SK-N-SH (cell line): ENCODE measurements at regions not wholly inside any gene's neighbourhood (a gene's known extent, or its start where the extent isn't known, plus 50 kb on each side); places are given as distances from the start of the nearest gene placed in this dataset.

Experiments used
- CTCF ChIA-PET: fragments of 300-600, 350-600 bp; formaldehyde crosslinking; extraction: SDS; loops from one replicate; lab custom pipeline; 2021; lab: Yijun Ruan, JAX
- POLR2A ChIA-PET: fragments of 350-600 bp; sonication (Branson Sonifier 250); formaldehyde crosslinking; extraction: SDS; loops from one replicate; lab custom pipeline; 2020; ENCODE audit warnings: antibody characterized with exemption, inconsistent platforms; lab: Yijun Ruan, JAX
- DNase-seq: peaks from one replicate; pipeline ENCODE4 v3.0.0; 2012
- H2AFZ ChIP-seq: fragments of 200-600 bp; sonication (generic); 2 replicates; pipeline ENCODE4 v1.8.1; 2016; ENCODE audit warnings: antibody characterized with exemption, mild to moderate bottlenecking, low read depth
- H3F3A ChIP-seq: fragments of 200-600 bp; sonication (generic); replicated peaks from 2 replicates; pipeline ENCODE3; 2016; ENCODE audit warnings: antibody characterized with exemption, mild to moderate bottlenecking; ENCODE audit not compliant: insufficient read depth
- H3K27ac ChIP-seq, 2 experiments: fragments of 200-500 bp in 1 of 2; fragments of 200-600 bp in 1 of 2; sonication (Bioruptor generic) in 1 of 2; sonication (generic), shearing (Covaris generic) in 1 of 2; 2 replicates each; pipeline versions ENCODE4 v1.5.1 to v1.6.1; 2014 to 2016; ENCODE audit warnings: low read depth in 2 of 2, inconsistent platforms in 1 of 2, low read length in 1 of 2, mild to moderate bottlenecking in 1 of 2, mixed read lengths in 1 of 2
- H3K27me3 ChIP-seq: fragments of 200-600 bp; sonication (generic), shearing (Covaris generic); 2 replicates; pipeline ENCODE4 v1.6.1; 2016; ENCODE audit warnings: mixed run types; ENCODE audit not compliant: insufficient read depth
- H3K36me3 ChIP-seq, 2 experiments: fragments of 200-500 bp in 1 of 2; fragments of 200-600 bp in 1 of 2; sonication (Bioruptor generic) in 1 of 2; sonication (generic) in 1 of 2; replicated peaks in 1 of 2; 2 replicates each; pipeline versions ENCODE3 to v1.5.1; 2014 to 2016; ENCODE audit warnings: low read length in 1 of 2, mild to moderate bottlenecking in 1 of 2; ENCODE audit not compliant: insufficient read depth in 2 of 2, control insufficient read depth in 1 of 2
- H3K4me1 ChIP-seq, 2 experiments: fragments of 200-500 bp in 1 of 2; fragments of 200-600 bp in 1 of 2; sonication (Bioruptor generic) in 1 of 2; sonication (generic), shearing (Covaris generic) in 1 of 2; 2 replicates each; pipeline versions ENCODE4 v1.5.1 to v1.6.1; 2014 to 2016; ENCODE audit warnings: low read depth in 1 of 2, low read length in 1 of 2, mixed run types in 1 of 2; ENCODE audit not compliant: insufficient read depth in 2 of 2, control insufficient read depth in 1 of 2
- H3K4me2 ChIP-seq: fragments of 200-600 bp; sonication (generic), shearing (Covaris generic); 2 replicates; pipeline ENCODE4 v1.6.1; 2017; ENCODE audit warnings: mixed run types
- H3K4me3 ChIP-seq, 2 experiments: fragments of 200-500 bp in 1 of 2; fragments of 200-600 bp in 1 of 2; sonication (Bioruptor generic) in 1 of 2; sonication (generic), shearing (Covaris generic) in 1 of 2; 2 replicates each; pipeline versions ENCODE4 v1.5.1 to v1.8.1; 2014 to 2016; ENCODE audit warnings: low read depth in 2 of 2, inconsistent platforms in 1 of 2, low read length in 1 of 2, mild to moderate bottlenecking in 1 of 2, mixed read lengths in 1 of 2, moderate library complexity in 1 of 2
- H3K79me2 ChIP-seq: fragments of 200-600 bp; sonication (generic); 2 replicates; pipeline ENCODE4 v1.8.1; 2017; ENCODE audit warnings: mild to moderate bottlenecking; ENCODE audit not compliant: insufficient read depth
- H3K9ac ChIP-seq: fragments of 200-600 bp; sonication (generic); 2 replicates; pipeline ENCODE4 v1.6.1; 2017; ENCODE audit warnings: mixed run types
- H3K9me2 ChIP-seq: fragments of 200-600 bp; sonication (generic); 2 replicates; pipeline ENCODE4 v1.6.1; 2017; ENCODE audit warnings: mixed run types
- H3K9me3 ChIP-seq: fragments of 200-600 bp; sonication (generic); 2 replicates; pipeline ENCODE4 v1.6.1; 2017; ENCODE audit warnings: mixed run types, mild to moderate bottlenecking, moderate library complexity
- H4K20me1 ChIP-seq: fragments of 200-600 bp; sonication (generic); 2 replicates; pipeline ENCODE4 v1.6.1; 2017; ENCODE audit warnings: mild to moderate bottlenecking, mixed run types; ENCODE audit not compliant: insufficient read depth
- EZH2phosphoT487 ChIP-seq: fragments of 200-600 bp; sonication (generic); IDR thresholded peaks from 2 replicates; pipeline ENCODE4 v1.6.1; 2017; ENCODE audit warnings: low read depth, mixed run types, mild to moderate bottlenecking, antibody characterized with exemption, moderate library complexity, borderline replicate concordance
- FOXJ3 ChIP-seq: sonication (generic); formaldehyde crosslinking; IDR thresholded peaks from 2 replicates; pipeline ENCODE4 v1.5.1; 2020; ENCODE audit warnings: mild to moderate bottlenecking, missing genetic modification reagents
- MXI1 ChIP-seq: IDR thresholded peaks from 2 replicates; pipeline ENCODE4 v1.6.1; 2012; ENCODE audit warnings: mild to moderate bottlenecking, low read depth, low read length, improper control_type of control experiment
- NFIC ChIP-seq: IDR thresholded peaks from 2 replicates; pipeline ENCODE4 v1.4.0; 2012; ENCODE audit warnings: borderline replicate concordance
- PBX3 ChIP-seq: IDR thresholded peaks from 2 replicates; pipeline ENCODE4; 2012
- RAD21 ChIP-seq: IDR thresholded peaks from 2 replicates; pipeline ENCODE4 v1.6.1; 2012; ENCODE audit warnings: mild to moderate bottlenecking, low read length
- RXRA ChIP-seq: IDR thresholded peaks from 2 replicates; pipeline ENCODE4 v1.4.0; 2012; ENCODE audit warnings: low read depth, mild to moderate bottlenecking, borderline replicate concordance
- SIN3A ChIP-seq: IDR thresholded peaks from 2 replicates; pipeline ENCODE4 v1.6.1; 2012; ENCODE audit warnings: low read depth, mild to moderate bottlenecking, low read length, moderate library complexity, borderline replicate concordance
- SMC3 ChIP-seq: IDR thresholded peaks from 2 replicates; pipeline ENCODE4 v1.6.1; 2012; ENCODE audit warnings: low read depth, low read length, improper control_type of control experiment
- TCF12 ChIP-seq: IDR thresholded peaks from 2 replicates; pipeline ENCODE4 v1.4.0; 2012
- ZBTB33 ChIP-seq: IDR thresholded peaks from 2 replicates; pipeline ENCODE4 v1.4.0; 2012; ENCODE audit warnings: low read depth, borderline replicate concordance
- WGBS: methylation state at CpG from one replicate; pipeline ENCODE4 v1.1.6; 2017; ENCODE audit warnings: low lambda C conversion rate; 5-methylcytosine and 5-hydroxymethylcytosine counted together
- TF ChIP-seq, protein P1 (sequence below): IDR thresholded peaks from 2 replicates; pipeline ENCODE4 v1.4.0; 2012; ENCODE audit warnings: low read depth
- TF ChIP-seq, protein P2 (sequence below): IDR thresholded peaks from 2 replicates; pipeline ENCODE4 v1.4.0; 2012; ENCODE audit warnings: low read depth, borderline replicate concordance
- TF ChIP-seq, protein P3 (sequence below): fragments of 150-350 bp; IDR thresholded peaks from 2 replicates; pipeline ENCODE4 v1.6.1; 2017; ENCODE audit warnings: antibody characterized with exemption, low read length, low read depth, borderline replicate concordance

DNA sequence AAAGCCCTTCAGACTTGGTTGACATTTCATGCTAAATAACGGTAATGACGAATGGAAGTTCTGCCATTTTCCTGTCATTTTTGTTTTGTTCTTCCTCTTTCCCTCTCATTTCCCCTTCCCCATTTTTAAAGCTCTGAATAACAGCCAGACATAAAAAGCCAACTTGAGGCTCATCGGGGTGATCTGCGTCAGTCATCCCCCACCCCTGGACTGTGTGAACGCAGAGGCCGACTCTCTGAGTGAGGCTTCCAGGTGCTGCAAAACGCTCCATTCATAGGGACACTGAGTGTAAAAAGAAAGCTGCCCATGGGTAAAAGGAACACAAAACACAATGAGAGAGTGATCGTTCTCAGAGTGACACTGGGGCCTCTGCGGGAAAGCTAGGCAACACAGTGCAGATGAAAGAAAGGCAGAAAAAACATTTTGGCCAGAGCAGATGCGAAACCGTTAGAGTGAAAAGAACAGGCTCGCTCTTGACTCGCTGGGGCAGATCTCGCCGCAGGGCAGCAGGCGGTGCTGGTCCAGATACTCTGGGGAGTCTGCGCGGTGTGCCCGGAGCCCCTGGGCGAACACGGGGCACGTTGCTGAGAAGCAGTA, 684.8 kb downstream of the QKI start (continued):
- TF ChIP-seq PBX3: no peak

DNA sequence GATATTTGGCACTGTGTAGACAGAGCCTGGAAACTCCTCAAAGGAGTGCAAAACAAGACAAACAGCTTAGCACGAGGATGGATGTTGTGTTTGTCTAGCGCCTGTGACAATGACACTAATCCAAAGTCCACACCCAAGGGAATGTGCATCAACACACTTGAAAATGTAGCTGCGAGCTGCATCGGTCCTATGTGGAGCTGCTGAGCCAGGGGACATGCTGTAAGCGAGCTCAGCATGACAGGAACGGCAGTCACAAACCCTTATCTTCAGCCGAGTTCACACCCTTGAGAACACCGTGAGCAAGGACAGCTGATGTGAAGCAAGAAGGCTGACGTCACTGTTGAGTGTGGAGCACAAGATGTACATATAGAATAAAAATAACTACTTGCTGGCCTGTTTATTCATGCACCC, 684.3 kb downstream of the QKI start:
- Histone ChIP-seq H3F3A (no peaks in the 10 kb centered on the region), H4K20me1 (no peaks in the 10 kb centered on the region), H3K4me1 (no peaks in the 10 kb centered on the region), H3K27me3 (no peaks in the 10 kb centered on the region), H3K4me2 (no peak overlapping the region), H2AFZ (no peak overlapping the region), H3K4me3 (no peak overlapping the region), H3K36me3 (no peaks in the 10 kb centered on the region)
- 37% methylated on average over 9 of the region's 9 CpGs for WGBS
- CTCF ChIA-PET: interaction anchor here (0.6 to 1.5 kb wide), 3 partner anchors 11 to 828 kb away, joined by 3 to 7 read pairs (median 4); no protein-coding TSS in a partner anchor
- TF ChIP-seq TCF12 (no peak), MXI1 (no peak), RXRA (no peak), PBX3 (no peak), SIN3A (no peak), FOXJ3 (CRISPR knock-in tag) (no peak), NFIC (no peak), ZBTB33 (no peak), SMC3 (no peak), EZH2phosphoT487 (no peak), RAD21 (no peak)
- TF ChIP-seq, protein P1, sequence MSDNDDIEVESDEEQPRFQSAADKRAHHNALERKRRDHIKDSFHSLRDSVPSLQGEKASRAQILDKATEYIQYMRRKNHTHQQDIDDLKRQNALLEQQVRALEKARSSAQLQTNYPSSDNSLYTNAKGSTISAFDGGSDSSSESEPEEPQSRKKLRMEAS: no peak
- TF ChIP-seq, protein P2, sequence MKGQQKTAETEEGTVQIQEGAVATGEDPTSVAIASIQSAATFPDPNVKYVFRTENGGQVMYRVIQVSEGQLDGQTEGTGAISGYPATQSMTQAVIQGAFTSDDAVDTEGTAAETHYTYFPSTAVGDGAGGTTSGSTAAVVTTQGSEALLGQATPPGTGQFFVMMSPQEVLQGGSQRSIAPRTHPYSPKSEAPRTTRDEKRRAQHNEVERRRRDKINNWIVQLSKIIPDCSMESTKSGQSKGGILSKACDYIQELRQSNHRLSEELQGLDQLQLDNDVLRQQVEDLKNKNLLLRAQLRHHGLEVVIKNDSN: no peak
- TF ChIP-seq, protein P3, sequence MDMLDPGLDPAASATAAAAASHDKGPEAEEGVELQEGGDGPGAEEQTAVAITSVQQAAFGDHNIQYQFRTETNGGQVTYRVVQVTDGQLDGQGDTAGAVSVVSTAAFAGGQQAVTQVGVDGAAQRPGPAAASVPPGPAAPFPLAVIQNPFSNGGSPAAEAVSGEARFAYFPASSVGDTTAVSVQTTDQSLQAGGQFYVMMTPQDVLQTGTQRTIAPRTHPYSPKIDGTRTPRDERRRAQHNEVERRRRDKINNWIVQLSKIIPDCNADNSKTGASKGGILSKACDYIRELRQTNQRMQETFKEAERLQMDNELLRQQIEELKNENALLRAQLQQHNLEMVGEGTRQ: no peak
- TF ChIP-seq, all 33 proteins: peak for 0
- Histone ChIP-seq H3K9ac (no peak overlapping the region), H3K9me3 (no peaks in the 10 kb centered on the region), H3K27ac (no peak overlapping the region), H3K9me2 (no peaks in the 10 kb centered on the region), H3K79me2 (no peaks in the 10 kb centered on the region)
- no peak for DNase-seq
- POLR2A ChIA-PET: no interaction called here
